ENCODE measurements at regions not wholly inside any gene's neighbourhood (a gene's known extent, or its start where the extent isn't known, plus 50 kb on each side); places are given as distances from the start of the nearest gene placed in this dataset.

- TF ChIP-seq, protein P1, sequence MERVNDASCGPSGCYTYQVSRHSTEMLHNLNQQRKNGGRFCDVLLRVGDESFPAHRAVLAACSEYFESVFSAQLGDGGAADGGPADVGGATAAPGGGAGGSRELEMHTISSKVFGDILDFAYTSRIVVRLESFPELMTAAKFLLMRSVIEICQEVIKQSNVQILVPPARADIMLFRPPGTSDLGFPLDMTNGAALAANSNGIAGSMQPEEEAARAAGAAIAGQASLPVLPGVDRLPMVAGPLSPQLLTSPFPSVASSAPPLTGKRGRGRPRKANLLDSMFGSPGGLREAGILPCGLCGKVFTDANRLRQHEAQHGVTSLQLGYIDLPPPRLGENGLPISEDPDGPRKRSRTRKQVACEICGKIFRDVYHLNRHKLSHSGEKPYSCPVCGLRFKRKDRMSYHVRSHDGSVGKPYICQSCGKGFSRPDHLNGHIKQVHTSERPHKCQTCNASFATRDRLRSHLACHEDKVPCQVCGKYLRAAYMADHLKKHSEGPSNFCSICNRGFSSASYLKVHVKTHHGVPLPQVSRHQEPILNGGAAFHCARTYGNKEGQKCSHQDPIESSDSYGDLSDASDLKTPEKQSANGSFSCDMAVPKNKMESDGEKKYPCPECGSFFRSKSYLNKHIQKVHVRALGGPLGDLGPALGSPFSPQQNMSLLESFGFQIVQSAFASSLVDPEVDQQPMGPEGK (CRISPR knock-in tag; IDR thresholded peaks at IDR 0.05; ENCODE audit: borderline replicate concordance) = no peak
- TF ChIP-seq TCF4 (CRISPR knock-in tag; IDR thresholded peaks at IDR 0.05; ENCODE audit: borderline replicate concordance) = no peak
Observed at GRCh38 chrX:115940888-115941332, 229.6 kb upstream of the AGTR2 start.
